Pancreas (tissue), 10 donors: ENCODE measurements at regions not wholly inside any gene's neighbourhood (a gene's known extent, or its start where the extent isn't known, plus 50 kb on each side); places are given as distances from the start of the nearest gene placed in this dataset.

Source experiments
- ATAC-seq, 4 donors: fragments of 200-7000 bp; cut with Tn5 transposase; one replicate each; pipeline versions ENCODE4 v1.8.0 to v1.9.1; 2020; ENCODE audit warnings: mild to moderate bottlenecking in 4 of 4, moderate library complexity in 4 of 4
- DNase-seq, 6 donors: peaks; one replicate each; pipeline ENCODE4 v3.0.0-alpha.2; 2020
- FAIRE-seq: peaks from 2 replicates; lab custom pipeline; 2012; peaks lifted over from hg19 to GRCh38; lab: Jason Lieb, UNC
- H3K27ac ChIP-seq, 4 donors: fragments of 200-600 bp; sonication (generic); 1 replicate in 3 of 4; 2 replicates in 1 of 4; pipeline versions ENCODE4 v1.5.0 to v1.8.0; 2020
- H3K27me3 ChIP-seq, 4 donors: fragments of 200-600 bp; one replicate each; pipeline ENCODE4 v1.8.0; 2021
- H3K36me3 ChIP-seq, 3 donors: fragments of 200-600 bp; sonication (generic) in 1 of 3; one replicate each; pipeline versions ENCODE4 v1.5.0 to v1.8.0; 2020 to 2021
- H3K4me1 ChIP-seq, 3 donors: fragments of 200-600 bp; one replicate each; pipeline ENCODE4 v1.8.0; 2021
- H3K4me3 ChIP-seq, 4 donors: fragments of 200-600 bp; sonication (generic) in 2 of 4; one replicate each; pipeline versions ENCODE4 v1.5.0 to v1.8.0; 2020 to 2021
- H3K9me3 ChIP-seq, 4 donors: fragments of 200-600 bp; one replicate each; pipeline ENCODE4 v1.8.0; 2021
- CTCF ChIP-seq, 4 donors: fragments of 200-600 bp; sonication (generic) in 3 of 4; IDR thresholded peaks; one replicate each; pipeline versions ENCODE4 v1.5.0 to v1.8.0; 2021; ENCODE audit warnings: antibody characterized with exemption in 4 of 4
- WGBS, 2 donors: extraction: QIAGEN DNeasy Blood & Tissue Kit; methylation state at CpG; one replicate each; pipeline ENCODE4 v1.1.7; 2013; 5-methylcytosine and 5-hydroxymethylcytosine counted together
- intact Hi-C, 3 donors: fragments of 100-400 bp; cut with DNase I; formaldehyde crosslinking; loops; one replicate each; pipeline versions ENCODE4 v1.11.1 to v1.14.2; 2022
- donor health status: healthy with polysubstance abuse.
- donor health status: DM: no; HTN: no; CAD: no; lungs with moderate emphysema.
- donor health status: DM: no; HTN: no; CAD: no.
- donor health status: control.
- donor health status: control.
- donor health status: Bipolar disorder and iron deficiency.
- donor health status: DM: yes; HTN: yes; CAD: no.
- donor health status: DM: no; HTN: no; CAD: no.
- donor health status: DM: no; HTN: no; CAD: no.
- donor health status: DM: yes; HTN: yes; CAD: no.

GRCh38 chr12:13599176-13599575 is 382.2 kb downstream of the GRIN2B start:
- TF ChIP-seq CTCF (IDR thresholded peaks at IDR 0.05) = no peak
- no peak for ATAC-seq
- FAIRE-seq = no peak
- Histone ChIP-seq H3K4me3 (no peak overlapping the region), H3K9me3 (no peaks in the 10 kb centered on the region), H3K4me1 (no peaks in the 10 kb centered on the region), H3K27me3 (no peaks in the 10 kb centered on the region), H3K36me3 (no peaks in the 10 kb centered on the region), H3K27ac (no peak overlapping the region)
- WGBS, 2 donors = 65 to 75% methylated on average over 4 of the region's 4 CpGs
- no peak for DNase-seq
- intact Hi-C loops = no loop called here

GRCh38 chr12:13597837-13598236 is 383.6 kb downstream of the GRIN2B start:
- WGBS, 2 donors = 79 to 84% methylated on average over 2 of the region's 2 CpGs
- no peak overlapping the region for H3K27ac ChIP-seq
- H3K27me3 ChIP-seq = no peaks in the 10 kb centered on the region
- H3K9me3 ChIP-seq = no peaks in the 10 kb centered on the region
- ATAC-seq (no peak), DNase-seq (no peak), FAIRE-seq (no peak)
- intact Hi-C loops = no loop called here
- no peak overlapping the region for H3K4me3 ChIP-seq
- no peak for TF ChIP-seq CTCF (IDR thresholded peaks at IDR 0.05)
- H3K36me3 ChIP-seq = no peaks in the 10 kb centered on the region
- no peaks in the 10 kb centered on the region for H3K4me1 ChIP-seq

GRCh38 chr12:13597166-13597565 is 384.2 kb downstream of the GRIN2B start:
- Histone ChIP-seq H3K36me3 (no peaks in the 10 kb centered on the region), H3K4me3 (no peak overlapping the region), H3K4me1 (no peaks in the 10 kb centered on the region), H3K9me3 (no peaks in the 10 kb centered on the region), H3K27me3 (no peaks in the 10 kb centered on the region), H3K27ac (no peak overlapping the region)
- 71 to 82% methylated on average over 4 of the region's 4 CpGs for WGBS, 2 donors
- no peak for DNase-seq
- intact Hi-C loops = no loop called here
- TF ChIP-seq CTCF (IDR thresholded peaks at IDR 0.05) = no peak
- FAIRE-seq = no peak
- no peak for ATAC-seq

DNA sequence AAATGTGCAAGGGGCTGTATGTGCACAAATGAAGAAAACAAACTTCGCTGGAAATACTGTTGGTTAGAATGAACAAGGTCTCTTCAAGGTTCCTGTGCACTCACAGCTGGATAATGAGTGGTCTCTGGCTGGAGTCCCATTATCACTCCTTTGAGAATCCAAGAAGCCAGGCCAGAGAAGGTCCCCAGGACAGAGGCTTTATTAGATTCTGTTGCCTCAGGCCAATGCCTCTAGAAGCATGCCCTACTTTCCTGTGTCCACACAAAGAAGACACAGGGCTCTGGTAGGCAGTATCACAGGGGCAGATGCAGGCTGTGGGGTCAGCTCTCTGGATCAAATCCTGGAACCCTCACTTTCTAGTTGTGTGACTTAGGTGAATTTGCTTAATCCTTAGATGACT is 384.7 kb downstream of the GRIN2B start:
- DNase-seq = no peak
- 69 to 79% methylated on average over 1 of the region's 1 CpG for WGBS, 2 donors
- ATAC-seq = no peak
- intact Hi-C loops = no loop called here
- no peak overlapping the region for H3K4me3 ChIP-seq
- no peak for FAIRE-seq
- H3K9me3 ChIP-seq = no peaks in the 10 kb centered on the region
- H3K27me3 ChIP-seq = no peaks in the 10 kb centered on the region
- no peak for TF ChIP-seq CTCF (IDR thresholded peaks at IDR 0.05)
- H3K36me3 ChIP-seq = no peaks in the 10 kb centered on the region
- no peaks in the 10 kb centered on the region for H3K4me1 ChIP-seq
- no peak overlapping the region for H3K27ac ChIP-seq

DNA sequence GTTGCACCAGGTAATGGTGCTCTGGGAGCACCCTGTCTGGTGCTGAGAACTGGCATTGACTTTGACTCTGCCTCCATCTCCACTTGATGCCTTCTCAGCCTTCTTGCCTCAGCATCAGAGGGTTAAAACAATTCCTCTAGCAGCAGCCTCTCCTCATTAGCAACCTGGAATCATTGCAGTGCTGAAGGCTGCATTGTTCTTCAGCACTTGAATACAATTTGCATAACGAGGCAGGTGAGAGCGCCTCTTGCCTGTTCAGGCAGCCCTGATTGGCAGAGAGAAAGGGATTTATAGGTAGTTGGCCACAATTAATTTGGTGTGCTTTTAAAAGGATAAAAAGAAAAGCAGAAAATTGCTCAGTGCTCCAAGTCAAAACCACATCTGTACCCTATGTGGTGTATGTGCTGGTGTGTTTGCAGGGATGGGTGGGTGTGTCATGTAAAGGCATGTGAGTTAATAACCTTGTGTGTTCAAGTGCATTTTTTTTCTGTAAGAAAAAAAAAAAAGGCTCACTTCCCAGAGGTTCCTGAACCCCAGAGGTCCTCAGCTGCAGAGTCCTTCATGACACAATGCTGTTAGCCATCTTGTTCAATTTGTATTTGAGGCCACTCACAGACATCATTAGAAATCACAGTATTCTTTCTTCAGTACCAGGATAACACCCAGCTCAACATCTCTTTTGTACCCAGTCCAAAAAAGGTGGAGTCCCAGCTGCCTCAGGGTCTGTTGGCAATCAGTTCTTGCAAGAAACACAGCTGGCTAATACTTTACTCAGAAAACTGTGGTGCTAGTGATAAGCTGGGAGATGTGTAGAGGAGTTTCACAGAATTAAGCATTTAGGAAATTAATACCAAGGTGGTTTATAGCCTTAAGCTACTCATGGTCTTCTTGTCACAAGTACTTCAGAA is 385.6 kb downstream of the GRIN2B start:
- no peak for DNase-seq
- H3K9me3 ChIP-seq = no peaks in the 10 kb centered on the region
- ATAC-seq = no peak
- intact Hi-C loops = no loop called here
- H3K4me1 ChIP-seq = no peaks in the 10 kb centered on the region
- H3K27ac ChIP-seq = no peak overlapping the region
- WGBS, 2 donors = 77 to 79% methylated on average over 2 of the region's 2 CpGs
- no peak overlapping the region for H3K4me3 ChIP-seq
- no peak for TF ChIP-seq CTCF (IDR thresholded peaks at IDR 0.05)
- H3K36me3 ChIP-seq = no peaks in the 10 kb centered on the region
- H3K27me3 ChIP-seq = no peaks in the 10 kb centered on the region
- no peak for FAIRE-seq
